ENCODE measurements at regions not wholly inside any gene's neighbourhood (a gene's known extent, or its start where the extent isn't known, plus 50 kb on each side); places are given as distances from the start of the nearest gene placed in this dataset.

DNA sequence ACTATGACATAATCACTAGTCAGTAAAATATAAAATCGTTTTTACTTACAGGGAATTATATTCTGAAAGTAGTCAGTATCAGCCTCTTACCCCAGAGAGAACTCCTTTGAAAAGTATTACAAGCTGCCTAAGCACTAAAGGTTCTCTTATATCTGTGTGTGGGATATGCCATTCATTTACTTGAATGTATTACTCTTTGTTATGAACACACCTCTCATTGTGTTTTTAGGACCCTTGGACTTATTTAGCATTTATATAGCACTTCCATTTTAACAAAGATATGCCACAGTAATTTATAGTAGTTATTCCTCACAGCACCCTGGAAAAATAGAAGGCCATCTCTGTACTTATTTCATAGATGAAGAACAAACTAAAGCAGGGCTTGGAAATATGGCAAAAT is 1178.0 kb downstream of the OLFM4 start:
- TF ChIP-seq, protein P1, sequence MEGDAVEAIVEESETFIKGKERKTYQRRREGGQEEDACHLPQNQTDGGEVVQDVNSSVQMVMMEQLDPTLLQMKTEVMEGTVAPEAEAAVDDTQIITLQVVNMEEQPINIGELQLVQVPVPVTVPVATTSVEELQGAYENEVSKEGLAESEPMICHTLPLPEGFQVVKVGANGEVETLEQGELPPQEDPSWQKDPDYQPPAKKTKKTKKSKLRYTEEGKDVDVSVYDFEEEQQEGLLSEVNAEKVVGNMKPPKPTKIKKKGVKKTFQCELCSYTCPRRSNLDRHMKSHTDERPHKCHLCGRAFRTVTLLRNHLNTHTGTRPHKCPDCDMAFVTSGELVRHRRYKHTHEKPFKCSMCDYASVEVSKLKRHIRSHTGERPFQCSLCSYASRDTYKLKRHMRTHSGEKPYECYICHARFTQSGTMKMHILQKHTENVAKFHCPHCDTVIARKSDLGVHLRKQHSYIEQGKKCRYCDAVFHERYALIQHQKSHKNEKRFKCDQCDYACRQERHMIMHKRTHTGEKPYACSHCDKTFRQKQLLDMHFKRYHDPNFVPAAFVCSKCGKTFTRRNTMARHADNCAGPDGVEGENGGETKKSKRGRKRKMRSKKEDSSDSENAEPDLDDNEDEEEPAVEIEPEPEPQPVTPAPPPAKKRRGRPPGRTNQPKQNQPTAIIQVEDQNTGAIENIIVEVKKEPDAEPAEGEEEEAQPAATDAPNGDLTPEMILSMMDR (IDR thresholded peaks at IDR 0.05) = no peak
- TF ChIP-seq POLR2AphosphoS5 (IDR thresholded peaks at IDR 0.05) = no peak
- no peak for TF ChIP-seq POLR2A (IDR thresholded peaks at IDR 0.05)
